Fibroblast of lung (primary cell): ENCODE measurements at regions not wholly inside any gene's neighbourhood (a gene's known extent, or its start where the extent isn't known, plus 50 kb on each side); places are given as distances from the start of the nearest gene placed in this dataset.
A peak's percentile ranks its signal among the peaks of the same experiment; 100 is the strongest.

Experiments used
- DNase-seq, 2 donors: peaks; one replicate each; pipeline versions ENCODE4 v3.0.0 to v3.0.0-alpha.2; 2010; ENCODE audit warnings: low read depth in 2 of 2
- H2AFZ ChIP-seq: 2 replicates; pipeline ENCODE4 v1.5.1; 2012; ENCODE audit warnings: low read length, control low read depth, inconsistent platforms
- H3K27ac ChIP-seq: 2 replicates; pipeline ENCODE4 v1.5.1; 2011; ENCODE audit warnings: low read length, control low read depth; ENCODE audit not compliant: insufficient read depth
- H3K27me3 ChIP-seq: 2 replicates; pipeline ENCODE4 v1.5.1; 2011; ENCODE audit warnings: mild to moderate bottlenecking, low read length; ENCODE audit not compliant: control insufficient read depth, insufficient read depth
- H3K36me3 ChIP-seq: 2 replicates; pipeline ENCODE4 v1.5.1; 2011; ENCODE audit warnings: low read length; ENCODE audit not compliant: control insufficient read depth, insufficient read depth
- H3K4me1 ChIP-seq: 2 replicates; pipeline ENCODE4 v1.5.1; 2011; ENCODE audit warnings: low read length; ENCODE audit not compliant: control insufficient read depth, insufficient read depth; ENCODE audit errors: extremely low read depth
- H3K4me2 ChIP-seq: 2 replicates; pipeline ENCODE4 v1.5.1; 2011; ENCODE audit warnings: low read length, control low read depth; ENCODE audit not compliant: insufficient read depth; ENCODE audit errors: extremely low read depth
- H3K4me3 ChIP-seq, 4 experiments: fragments of 200-600 bp in 1 of 4; sonication (generic) in 1 of 4; replicated peaks in 1 of 4; 2 replicates each; pipeline ENCODE4 v1.5.1; 2011 to 2016; ENCODE audit warnings: low read length in 4 of 4, low read depth in 3 of 4, mild to moderate bottlenecking in 3 of 4, control low read depth in 2 of 4, inconsistent platforms in 1 of 4, mixed read lengths in 1 of 4; ENCODE audit not compliant: insufficient read depth in 1 of 4; ENCODE audit errors: control extremely low read depth in 1 of 4
- H3K79me2 ChIP-seq: 2 replicates; pipeline ENCODE4 v1.5.1; 2012; ENCODE audit warnings: mild to moderate bottlenecking, low read length, inconsistent platforms; ENCODE audit not compliant: control insufficient read depth, insufficient read depth
- H3K9ac ChIP-seq: 2 replicates; pipeline ENCODE4 v1.5.1; 2011; ENCODE audit warnings: mild to moderate bottlenecking, low read length, control low read depth; ENCODE audit not compliant: insufficient read depth
- H3K9me3 ChIP-seq: 2 replicates; pipeline ENCODE4 v1.5.1; 2012; ENCODE audit warnings: low read depth, low read length; ENCODE audit not compliant: control insufficient read depth, insufficient read depth
- H4K20me1 ChIP-seq: 2 replicates; pipeline ENCODE4 v1.5.1; 2011; ENCODE audit warnings: low read length; ENCODE audit not compliant: control insufficient read depth, insufficient read depth; ENCODE audit errors: extremely low read depth
- EZH2 ChIP-seq: IDR thresholded peaks from 2 replicates; pipeline ENCODE4 v1.5.1; 2012; ENCODE audit warnings: low read length, control low read depth, mild to moderate bottlenecking; ENCODE audit errors: missing control alignments
- TF ChIP-seq, protein P1 (sequence below), 2 donors: IDR thresholded peaks in 1 of 2; conservative IDR thresholded peaks in 1 of 2; 1 replicate in 1 of 2; 2 replicates in 1 of 2; pipeline ENCODE4 v1.5.1; 2011 to 2012; ENCODE audit warnings: low read length in 2 of 2, control low read depth in 1 of 2, inconsistent platforms in 1 of 2, low read depth in 1 of 2, mild to moderate bottlenecking in 1 of 2

DNA sequence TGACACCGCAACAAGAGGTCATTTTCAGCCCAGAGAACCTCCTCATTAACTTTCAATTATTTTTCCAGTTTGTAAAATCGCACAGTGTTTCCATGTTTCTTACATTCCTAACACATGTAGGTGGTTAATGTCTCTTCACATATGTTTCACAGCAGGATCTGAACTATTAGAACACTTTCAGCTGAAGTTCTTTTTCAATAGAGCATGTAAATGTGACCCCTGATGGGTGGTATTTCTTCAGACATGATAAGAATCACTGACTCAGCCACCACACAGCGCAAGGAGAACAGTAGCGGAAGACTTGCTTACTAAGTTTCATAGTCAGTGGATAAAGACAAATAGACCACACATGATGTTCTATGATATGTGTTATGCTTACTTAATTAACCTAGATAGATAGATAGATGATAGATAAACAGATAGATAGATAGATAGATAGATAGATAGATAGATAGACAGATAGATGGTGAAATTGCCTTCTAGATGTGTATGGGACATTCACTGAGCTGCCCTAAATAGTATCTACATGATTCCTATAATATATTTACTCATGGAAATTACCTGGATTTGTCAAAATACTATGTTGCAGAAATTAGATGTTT lies 1992.1 kb upstream of the NUDT12 start:
- DNase-seq = peak; percentile 14 to 35
- Histone ChIP-seq H3K27ac (no peak overlapping the region), H3K27me3 (no peaks in the 10 kb centered on the region), H4K20me1 (no peaks in the 10 kb centered on the region), H3K4me1 (no peaks in the 10 kb centered on the region), H3K79me2 (no peaks in the 10 kb centered on the region), H3K36me3 (no peaks in the 10 kb centered on the region), H3K4me2 (no peak overlapping the region), H3K9ac (no peak overlapping the region), H3K9me3 (no peaks in the 10 kb centered on the region), H3K4me3 (no peak overlapping the region), H2AFZ (no peak overlapping the region)
- TF ChIP-seq, protein P1, sequence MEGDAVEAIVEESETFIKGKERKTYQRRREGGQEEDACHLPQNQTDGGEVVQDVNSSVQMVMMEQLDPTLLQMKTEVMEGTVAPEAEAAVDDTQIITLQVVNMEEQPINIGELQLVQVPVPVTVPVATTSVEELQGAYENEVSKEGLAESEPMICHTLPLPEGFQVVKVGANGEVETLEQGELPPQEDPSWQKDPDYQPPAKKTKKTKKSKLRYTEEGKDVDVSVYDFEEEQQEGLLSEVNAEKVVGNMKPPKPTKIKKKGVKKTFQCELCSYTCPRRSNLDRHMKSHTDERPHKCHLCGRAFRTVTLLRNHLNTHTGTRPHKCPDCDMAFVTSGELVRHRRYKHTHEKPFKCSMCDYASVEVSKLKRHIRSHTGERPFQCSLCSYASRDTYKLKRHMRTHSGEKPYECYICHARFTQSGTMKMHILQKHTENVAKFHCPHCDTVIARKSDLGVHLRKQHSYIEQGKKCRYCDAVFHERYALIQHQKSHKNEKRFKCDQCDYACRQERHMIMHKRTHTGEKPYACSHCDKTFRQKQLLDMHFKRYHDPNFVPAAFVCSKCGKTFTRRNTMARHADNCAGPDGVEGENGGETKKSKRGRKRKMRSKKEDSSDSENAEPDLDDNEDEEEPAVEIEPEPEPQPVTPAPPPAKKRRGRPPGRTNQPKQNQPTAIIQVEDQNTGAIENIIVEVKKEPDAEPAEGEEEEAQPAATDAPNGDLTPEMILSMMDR (conservative IDR thresholded peaks at IDR 0.05 in 1 of 2, IDR thresholded peaks at IDR 0.05 in 1 of 2; ENCODE audit: low read depth in 1 of 2, low read length in 2 of 2) = no peak
- no peak for TF ChIP-seq EZH2

DNA sequence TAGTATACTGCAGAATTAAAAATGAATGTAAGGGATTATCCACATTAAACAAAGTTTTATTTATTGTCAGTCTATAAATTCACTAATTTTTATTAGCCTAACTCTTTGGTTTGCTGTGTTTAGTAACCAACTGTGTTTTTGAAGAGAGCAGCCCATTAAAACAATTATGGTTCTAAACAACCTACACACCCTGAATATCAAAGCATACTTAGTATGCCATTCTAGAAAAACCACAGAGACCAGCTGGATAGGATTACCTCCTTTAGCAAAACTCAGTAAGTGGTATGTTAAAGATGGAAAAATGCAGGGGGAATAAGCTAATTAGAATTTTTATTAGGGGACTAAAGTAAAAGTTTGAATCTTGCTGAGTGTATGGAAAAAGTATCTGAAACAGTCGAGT lies 1981.7 kb upstream of the NUDT12 start:
- H3K4me2 ChIP-seq = no peak overlapping the region
- H3K9me3 ChIP-seq = no peaks in the 10 kb centered on the region
- H3K4me1 ChIP-seq = no peaks in the 10 kb centered on the region
- no peak for DNase-seq
- H3K9ac ChIP-seq = no peak overlapping the region
- no peaks in the 10 kb centered on the region for H3K36me3 ChIP-seq
- no peaks in the 10 kb centered on the region for H3K79me2 ChIP-seq
- no peak overlapping the region for H3K4me3 ChIP-seq
- H3K27me3 ChIP-seq = no peaks in the 10 kb centered on the region
- H4K20me1 ChIP-seq = no peaks in the 10 kb centered on the region
- no peak overlapping the region for H2AFZ ChIP-seq
- H3K27ac ChIP-seq = no peak overlapping the region
- TF ChIP-seq, protein P1 (conservative IDR thresholded peaks at IDR 0.05 in 1 of 2, IDR thresholded peaks at IDR 0.05 in 1 of 2; ENCODE audit: low read depth in 1 of 2, low read length in 2 of 2) = no peak
- no peak for TF ChIP-seq EZH2

DNA sequence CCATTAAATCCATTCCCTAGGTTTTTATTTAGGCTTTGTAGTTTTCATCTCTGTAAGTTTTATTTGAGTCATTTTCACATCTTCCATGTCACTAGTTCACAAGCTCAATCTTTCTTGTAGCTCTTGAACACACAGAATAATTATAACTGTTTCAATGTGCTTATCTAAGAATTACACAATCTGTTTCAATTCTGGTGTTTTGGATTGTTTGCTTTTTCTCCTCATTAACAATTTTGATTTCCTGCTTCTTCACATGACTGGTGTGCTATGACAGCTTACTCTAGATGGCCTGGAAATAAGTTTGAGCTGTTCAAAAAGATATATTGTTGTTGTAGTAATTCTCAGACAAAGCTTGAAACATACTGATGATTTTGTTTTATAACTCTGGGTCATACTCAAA lies 1974.1 kb upstream of the NUDT12 start:
- Histone ChIP-seq H3K27ac (no peak overlapping the region), H3K4me1 (no peaks in the 10 kb centered on the region), H3K9ac (no peak overlapping the region), H3K36me3 (no peaks in the 10 kb centered on the region), H3K9me3 (no peaks in the 10 kb centered on the region), H2AFZ (no peak overlapping the region), H3K79me2 (no peaks in the 10 kb centered on the region), H3K4me3 (no peak overlapping the region), H4K20me1 (no peaks in the 10 kb centered on the region), H3K27me3 (no peaks in the 10 kb centered on the region), H3K4me2 (no peak overlapping the region)
- DNase-seq = peak in 1 of 2 donors; percentile 4
- TF ChIP-seq, protein P1 (conservative IDR thresholded peaks at IDR 0.05 in 1 of 2, IDR thresholded peaks at IDR 0.05 in 1 of 2; ENCODE audit: low read depth in 1 of 2, low read length in 2 of 2) = no peak
- no peak for TF ChIP-seq EZH2
